ENCODE measurements at regions not wholly inside any gene's neighbourhood (a gene's known extent, or its start where the extent isn't known, plus 50 kb on each side); places are given as distances from the start of the nearest gene placed in this dataset.
"Not testable (repeated sequence)": the region's sequence is repeated elsewhere in the genome, so short reads cannot be mapped to it uniquely, and the experiment has no call there.

GRCh38 chr5:167363065-167363464 is 928.4 kb upstream of the WWC1 start:
- H3K4me3 ChIP-seq (ENCODE audit: low read length) = no peak overlapping the region
- TF ChIP-seq ZNF274 (IDR thresholded peaks at IDR 0.05; ENCODE audit: low read depth, low read length) = no peak

- no peak for TF ChIP-seq ZNF274 (IDR thresholded peaks at IDR 0.05; ENCODE audit: low read depth, low read length)
- H3K4me3 ChIP-seq (ENCODE audit: low read length) = no peak overlapping the region
Observed at GRCh38 chr5:167375125-167375524, 916.3 kb upstream of the WWC1 start.

- no peak for TF ChIP-seq ZNF274 (IDR thresholded peaks at IDR 0.05; ENCODE audit: low read depth, low read length)
- no peak overlapping the region for H3K4me3 ChIP-seq (ENCODE audit: low read length)
Observed at GRCh38 chr5:167378894-167379723, 912.3 kb upstream of the WWC1 start.

GRCh38 chr5:167381457-167381856 is 910.0 kb upstream of the WWC1 start:
- no peak overlapping the region for H3K4me3 ChIP-seq (ENCODE audit: low read length)
- TF ChIP-seq ZNF274 (IDR thresholded peaks at IDR 0.05; ENCODE audit: low read depth, low read length) = no peak

- no peak for TF ChIP-seq ZNF274 (IDR thresholded peaks at IDR 0.05; ENCODE audit: low read depth, low read length)
- no peak overlapping the region for H3K4me3 ChIP-seq (ENCODE audit: low read length)
Observed at GRCh38 chr5:167389537-167389936, 901.9 kb upstream of the WWC1 start.

- H3K4me3 ChIP-seq (ENCODE audit: low read length) = not testable (repeated sequence)
Observed at GRCh38 chr5:167391286-167391685, 900.2 kb upstream of the WWC1 start.

GRCh38 chr5:167392240-167392639 is 899.2 kb upstream of the WWC1 start:
- TF ChIP-seq ZNF274 (IDR thresholded peaks at IDR 0.05; ENCODE audit: low read depth, low read length) = no peak

GRCh38 chr5:167393358-167393757 is 898.1 kb upstream of the WWC1 start:
- TF ChIP-seq ZNF274 (IDR thresholded peaks at IDR 0.05; ENCODE audit: low read depth, low read length) = no peak
- H3K4me3 ChIP-seq (ENCODE audit: low read length) = no peak overlapping the region

More at GRCh38 chr5:167392240-167392639, 899.2 kb upstream of the WWC1 start:
- H3K4me3 ChIP-seq (ENCODE audit: low read length) = no peak overlapping the region

- H3K4me3 ChIP-seq (ENCODE audit: low read length) = no peak overlapping the region
- no peak for TF ChIP-seq ZNF274 (IDR thresholded peaks at IDR 0.05; ENCODE audit: low read depth, low read length)
Observed at GRCh38 chr5:167402671-167403070, 888.8 kb upstream of the WWC1 start.

- H3K4me3 ChIP-seq (ENCODE audit: low read length) = no peak overlapping the region
Observed at GRCh38 chr5:167406513-167406912, 884.9 kb upstream of the WWC1 start.

GRCh38 chr5:167412556-167412955 is 878.9 kb upstream of the WWC1 start:
- no peak overlapping the region for H3K4me3 ChIP-seq (ENCODE audit: low read length)
- no peak for TF ChIP-seq ZNF274 (IDR thresholded peaks at IDR 0.05; ENCODE audit: low read depth, low read length)

More at GRCh38 chr5:167406513-167406912, 884.9 kb upstream of the WWC1 start:
- TF ChIP-seq ZNF274 (IDR thresholded peaks at IDR 0.05; ENCODE audit: low read depth, low read length) = no peak

GRCh38 chr5:167413506-167413905 is 877.9 kb upstream of the WWC1 start:
- TF ChIP-seq ZNF274 (IDR thresholded peaks at IDR 0.05; ENCODE audit: low read depth, low read length) = no peak
- H3K4me3 ChIP-seq (ENCODE audit: low read length) = no peak overlapping the region

- no peak overlapping the region for H3K4me3 ChIP-seq (ENCODE audit: low read length)
- TF ChIP-seq ZNF274 (IDR thresholded peaks at IDR 0.05; ENCODE audit: low read depth, low read length) = no peak
Observed at GRCh38 chr5:167414611-167415010, 876.8 kb upstream of the WWC1 start.

GRCh38 chr5:167415779-167416746 is 875.4 kb upstream of the WWC1 start:
- no peak overlapping the region for H3K4me3 ChIP-seq (ENCODE audit: low read length)
- TF ChIP-seq ZNF274 (IDR thresholded peaks at IDR 0.05; ENCODE audit: low read depth, low read length) = no peak

GRCh38 chr5:167417662-167418061 is 873.8 kb upstream of the WWC1 start:
- no peak for TF ChIP-seq ZNF274 (IDR thresholded peaks at IDR 0.05; ENCODE audit: low read depth, low read length)
- H3K4me3 ChIP-seq (ENCODE audit: low read length) = no peak overlapping the region
